SU-DHL-6 (cell line): ENCODE measurements at regions not wholly inside any gene's neighbourhood (a gene's known extent, or its start where the extent isn't known, plus 50 kb on each side); places are given as distances from the start of the nearest gene placed in this dataset.

Source experiments
- CTCF ChIP-seq: fragments of 200-600 bp; sonication (generic); IDR thresholded peaks from one replicate; pipeline ENCODE4 v1.5.1; 2017; ENCODE audit warnings: antibody characterized with exemption, mild to moderate bottlenecking, low read length, moderate library complexity; ENCODE audit not compliant: insufficient read depth, poor library complexity, severe bottlenecking
- EZH2phosphoT487 ChIP-seq: fragments of 200-600 bp; sonication (generic), shearing (Covaris generic); conservative IDR thresholded peaks from 2 replicates; pipeline ENCODE4 v1.6.1; 2018; ENCODE audit warnings: mild to moderate bottlenecking, antibody characterized with exemption, low read length, moderate library complexity, mixed read lengths

- TF ChIP-seq CTCF (no peak), EZH2phosphoT487 (no peak)
Observed at GRCh38 chr3:31249545-31249944, 283.2 kb upstream of the STT3B start.
